H9 (cell line): ENCODE measurements at regions not wholly inside any gene's neighbourhood (a gene's known extent, or its start where the extent isn't known, plus 50 kb on each side); places are given as distances from the start of the nearest gene placed in this dataset.

Experiments
- DNase-seq: peaks from one replicate; pipeline ENCODE4 v3.0.0-alpha.2; 2017
- H2AFZ ChIP-seq: one replicate; pipeline ENCODE4 v1.6.1; 2013; ENCODE audit warnings: mild to moderate bottlenecking, low read length, control low read depth, moderate library complexity
- H2AK5ac ChIP-seq: 2 replicates; pipeline ENCODE4 v1.6.1; 2013; ENCODE audit warnings: low read length, control low read depth, mixed read lengths; ENCODE audit not compliant: insufficient read length
- H2BK120ac ChIP-seq: one replicate; pipeline ENCODE4 v1.6.1; 2013; ENCODE audit warnings: low read depth, mild to moderate bottlenecking, low read length, control low read depth, inconsistent platforms; ENCODE audit not compliant: poor library complexity, severe bottlenecking
- H2BK12ac ChIP-seq: 2 replicates; pipeline ENCODE4 v1.6.1; 2013; ENCODE audit warnings: low read length, control low read depth, mixed read lengths, low read depth; ENCODE audit not compliant: insufficient read length
- H2BK15ac ChIP-seq: 2 replicates; pipeline ENCODE4 v1.6.1; 2013; ENCODE audit warnings: low read depth, low read length, control low read depth
- H2BK20ac ChIP-seq: one replicate; pipeline ENCODE4 v1.6.1; 2013; ENCODE audit warnings: low read depth, mild to moderate bottlenecking, low read length, control low read depth, inconsistent platforms; ENCODE audit not compliant: poor library complexity, severe bottlenecking
- H2BK5ac ChIP-seq: 2 replicates; pipeline ENCODE4 v1.6.1; 2013; ENCODE audit warnings: low read length, control low read depth, mixed read lengths; ENCODE audit not compliant: insufficient read length
- H3K14ac ChIP-seq: 2 replicates; pipeline ENCODE4 v1.6.1; 2013; ENCODE audit warnings: low read length, control low read depth; ENCODE audit not compliant: insufficient read depth
- H3K18ac ChIP-seq: 2 replicates; pipeline ENCODE4 v1.6.1; 2013; ENCODE audit warnings: low read depth, mild to moderate bottlenecking, mixed read lengths, low read length, control low read depth; ENCODE audit not compliant: insufficient read length
- H3K23ac ChIP-seq: 2 replicates; pipeline ENCODE4 v1.6.1; 2013; ENCODE audit warnings: low read length, control low read depth, mixed read lengths, low read depth; ENCODE audit not compliant: insufficient read length
- H3K23me2 ChIP-seq: 2 replicates; pipeline ENCODE4 v1.6.1; 2013; ENCODE audit warnings: low read depth, mild to moderate bottlenecking, mixed read lengths, low read length, control low read depth; ENCODE audit not compliant: insufficient read length, poor library complexity, severe bottlenecking
- H3K27ac ChIP-seq: 2 replicates; pipeline ENCODE4 v1.5.1; 2013; ENCODE audit warnings: low read length, control low read depth, mixed read lengths, low read depth; ENCODE audit not compliant: insufficient read length
- H3K27me3 ChIP-seq: 2 replicates; pipeline ENCODE4 v1.6.1; 2013; ENCODE audit warnings: low read length, control low read depth, inconsistent platforms; ENCODE audit not compliant: insufficient read depth
- H3K4ac ChIP-seq: 2 replicates; pipeline ENCODE4 v1.6.1; 2013; ENCODE audit warnings: low read depth, mild to moderate bottlenecking, control low read depth, inconsistent platforms, low read length, moderate library complexity
- H3K4me1 ChIP-seq: 2 replicates; pipeline ENCODE4 v1.6.1; 2013; ENCODE audit warnings: low read length, control low read depth, inconsistent platforms; ENCODE audit not compliant: insufficient read depth
- H3K4me2 ChIP-seq: 2 replicates; pipeline ENCODE4 v1.6.1; 2013; ENCODE audit warnings: low read length, control low read depth, mixed read lengths; ENCODE audit not compliant: insufficient read length, insufficient read depth
- H3K56ac ChIP-seq: 2 replicates; pipeline ENCODE4 v1.6.1; 2013; ENCODE audit warnings: low read depth, mild to moderate bottlenecking, mixed read lengths, low read length, control low read depth; ENCODE audit not compliant: insufficient read length
- H3K79me1 ChIP-seq: 2 replicates; pipeline ENCODE4 v1.6.1; 2013; ENCODE audit warnings: low read depth, mild to moderate bottlenecking, moderate library complexity, low read length, control low read depth, inconsistent platforms; ENCODE audit not compliant: insufficient read depth, poor library complexity, severe bottlenecking
- H3K79me2 ChIP-seq: 2 replicates; pipeline ENCODE4 v1.6.1; 2013; ENCODE audit warnings: low read length, control low read depth, inconsistent platforms; ENCODE audit not compliant: insufficient read depth
- H3K9ac ChIP-seq: 2 replicates; pipeline ENCODE4 v1.6.1; 2013; ENCODE audit warnings: low read length, control low read depth, mixed read lengths; ENCODE audit not compliant: insufficient read length; ENCODE audit errors: extremely low read depth
- H3K9me3 ChIP-seq: one replicate; pipeline ENCODE4 v1.6.1; 2013; ENCODE audit warnings: low read depth, low read length, inconsistent platforms; ENCODE audit not compliant: control insufficient read depth
- H3T11ph ChIP-seq: one replicate; pipeline ENCODE4 v1.6.1; 2013; ENCODE audit warnings: mild to moderate bottlenecking, low read length, control low read depth, inconsistent platforms
- H4K20me1 ChIP-seq: one replicate; pipeline ENCODE4 v1.6.1; 2013; ENCODE audit not compliant: control insufficient read depth, insufficient read length, insufficient read depth
- H4K5ac ChIP-seq: 2 replicates; pipeline ENCODE4 v1.6.1; 2013; ENCODE audit warnings: low read depth, mild to moderate bottlenecking, mixed read lengths, low read length, control low read depth; ENCODE audit not compliant: insufficient read length
- H4K8ac ChIP-seq: replicated peaks from 2 replicates; pipeline ENCODE4 v1.6.1; 2013; ENCODE audit warnings: low read length, control low read depth, mixed read lengths, low read depth; ENCODE audit not compliant: insufficient read length
- H4K91ac ChIP-seq: 2 replicates; pipeline ENCODE4 v1.6.1; 2013; ENCODE audit warnings: low read depth, mild to moderate bottlenecking, moderate library complexity, mixed read lengths, low read length, control low read depth; ENCODE audit not compliant: insufficient read length
- H3K27ac Mint-ChIP-seq, 3 experiments: 2 replicates in 2 of 3; 3 replicates in 1 of 3; pipeline ENCODE4 v1.8.0; 2020 to 2021; ENCODE audit warnings: mixed read lengths in 3 of 3, mild to moderate bottlenecking in 1 of 3, moderate library complexity in 1 of 3
- H3K27me3 Mint-ChIP-seq: 2 replicates; pipeline ENCODE4 v1.8.0; 2021; ENCODE audit warnings: low read depth, mild to moderate bottlenecking, moderate library complexity, mixed read lengths
- H3K36me3 Mint-ChIP-seq, 3 experiments: 2 replicates in 2 of 3; 3 replicates in 1 of 3; pipeline ENCODE4 v1.8.0; 2020 to 2021; ENCODE audit warnings: low read depth in 3 of 3, mixed read lengths in 3 of 3; ENCODE audit not compliant: insufficient read depth in 1 of 3
- H3K4me1 Mint-ChIP-seq, 2 experiments: 2 replicates each; pipeline ENCODE4 v1.8.0; 2020; ENCODE audit warnings: mixed read lengths in 2 of 2
- H3K4me3 Mint-ChIP-seq, 2 experiments: 2 replicates in 1 of 2; 3 replicates in 1 of 2; pipeline ENCODE4 v1.8.0; 2020 to 2021; ENCODE audit warnings: mild to moderate bottlenecking in 2 of 2, mixed read lengths in 2 of 2, moderate library complexity in 1 of 2
- H3K9me3 Mint-ChIP-seq, 2 experiments: 2 replicates in 1 of 2; 3 replicates in 1 of 2; pipeline ENCODE4 v1.8.0; 2020; ENCODE audit warnings: mild to moderate bottlenecking in 2 of 2, mixed read lengths in 2 of 2, moderate library complexity in 1 of 2
- WGBS: extraction: QIAGEN DNeasy Blood & Tissue Kit; methylation state at CpG from one replicate; pipeline ENCODE4 v1.1.7; 2013; ENCODE audit warnings: missing lambda C conversion rate, low lambda C conversion rate, mixed read lengths; ENCODE audit not compliant: insufficient read length; ENCODE audit errors: extremely low coverage; 5-methylcytosine and 5-hydroxymethylcytosine counted together
- TF ChIP-seq, protein P1 (sequence below): fragments of 200-600 bp; sonication (generic); conservative IDR thresholded peaks from 3 replicates; pipeline ENCODE4 v1.8.0; 2021; ENCODE audit warnings: antibody characterized with exemption, mild to moderate bottlenecking

DNA sequence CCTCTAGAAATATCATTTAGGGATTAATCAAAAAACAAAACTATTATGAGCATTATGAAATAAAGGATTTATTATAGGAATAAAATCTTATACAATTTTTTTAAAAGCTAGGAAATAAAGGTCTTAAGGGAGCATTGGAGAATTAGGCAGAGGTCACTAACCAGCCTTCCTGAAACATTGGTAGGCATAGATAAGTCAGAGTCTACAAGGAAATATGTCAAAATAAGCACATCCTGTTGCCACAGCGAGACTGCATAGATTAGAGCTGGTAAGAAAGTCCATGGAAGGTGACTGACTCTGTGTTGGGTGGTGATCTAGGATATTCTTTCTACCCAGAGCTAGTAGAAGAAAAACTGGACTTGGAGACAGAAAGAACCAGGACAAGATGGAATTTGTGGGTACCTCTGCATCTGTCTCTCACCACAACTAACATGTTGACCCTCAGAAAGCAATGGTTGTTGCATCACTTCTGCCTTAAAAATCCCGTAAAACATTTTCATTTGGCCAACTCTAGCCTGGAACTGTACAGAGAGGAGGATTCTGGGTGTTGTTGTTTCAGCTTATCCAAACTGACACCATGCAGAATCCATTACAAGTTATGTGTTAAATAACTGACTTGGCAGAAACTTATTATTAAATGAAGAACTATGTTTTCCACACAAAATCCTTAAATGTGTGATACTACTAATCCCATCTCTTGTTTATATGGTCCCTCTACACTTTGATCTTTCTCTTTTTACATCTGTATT lies 77.1 kb downstream of the FBXO5 start:
- no peaks in the 10 kb centered on the region for H3K27me3 ChIP-seq
- H3K4me1 Mint-ChIP-seq = peaks cover 29 to 50% of the 10 kb centered on the region in 2 experiments
- no peak overlapping the region for H3K27ac ChIP-seq

More for the DNA sequence above, 77.1 kb downstream of the FBXO5 start:
- Histone ChIP-seq H2AK5ac (no peak overlapping the region), H3K9ac (no peak overlapping the region), H3K4me1 (no peaks in the 10 kb centered on the region; the same call in 1 of the 2 replicates), H2AFZ (no peak overlapping the region), H3K9me3 (no peaks in the 10 kb centered on the region), H3K14ac (no peak overlapping the region), H3K4me2 (no peak overlapping the region), H4K5ac (no peak overlapping the region), H2BK20ac (no peak overlapping the region), H3K18ac (no peak overlapping the region), H3K23me2 (no peaks in the 10 kb centered on the region), H3K23ac (no peak overlapping the region), H2BK5ac (no peak overlapping the region), H3K79me1 (no peaks in the 10 kb centered on the region), H2BK15ac (no peak overlapping the region), H4K20me1 (no peaks in the 10 kb centered on the region), H3K79me2 (no peaks in the 10 kb centered on the region), H3K56ac (no peak overlapping the region), H3K4ac (no peak overlapping the region), H2BK120ac (no peak overlapping the region), H3T11ph (no peak overlapping the region), H4K8ac (no peak overlapping the region), H2BK12ac (no peak overlapping the region), H4K91ac (no peak overlapping the region)
- no peak overlapping the region for H3K4me3 Mint-ChIP-seq
- TF ChIP-seq, protein P1, sequence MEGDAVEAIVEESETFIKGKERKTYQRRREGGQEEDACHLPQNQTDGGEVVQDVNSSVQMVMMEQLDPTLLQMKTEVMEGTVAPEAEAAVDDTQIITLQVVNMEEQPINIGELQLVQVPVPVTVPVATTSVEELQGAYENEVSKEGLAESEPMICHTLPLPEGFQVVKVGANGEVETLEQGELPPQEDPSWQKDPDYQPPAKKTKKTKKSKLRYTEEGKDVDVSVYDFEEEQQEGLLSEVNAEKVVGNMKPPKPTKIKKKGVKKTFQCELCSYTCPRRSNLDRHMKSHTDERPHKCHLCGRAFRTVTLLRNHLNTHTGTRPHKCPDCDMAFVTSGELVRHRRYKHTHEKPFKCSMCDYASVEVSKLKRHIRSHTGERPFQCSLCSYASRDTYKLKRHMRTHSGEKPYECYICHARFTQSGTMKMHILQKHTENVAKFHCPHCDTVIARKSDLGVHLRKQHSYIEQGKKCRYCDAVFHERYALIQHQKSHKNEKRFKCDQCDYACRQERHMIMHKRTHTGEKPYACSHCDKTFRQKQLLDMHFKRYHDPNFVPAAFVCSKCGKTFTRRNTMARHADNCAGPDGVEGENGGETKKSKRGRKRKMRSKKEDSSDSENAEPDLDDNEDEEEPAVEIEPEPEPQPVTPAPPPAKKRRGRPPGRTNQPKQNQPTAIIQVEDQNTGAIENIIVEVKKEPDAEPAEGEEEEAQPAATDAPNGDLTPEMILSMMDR = no peak
- no CpG with 5 or more reads among the region's 2 CpGs for WGBS
- no peak for DNase-seq
- H3K27me3 Mint-ChIP-seq = peaks cover 57% of the 10 kb centered on the region
- no peaks in the 10 kb centered on the region for H3K36me3 Mint-ChIP-seq
- peaks cover 0 to 4% of the 10 kb centered on the region in 2 experiments; a peak in 1 of 5 replicates for H3K9me3 Mint-ChIP-seq
- no peak overlapping the region for H3K27ac Mint-ChIP-seq
